ENCODE measurements at regions not wholly inside any gene's neighbourhood (a gene's known extent, or its start where the extent isn't known, plus 50 kb on each side); places are given as distances from the start of the nearest gene placed in this dataset.

GRCh38 chr2:58920001-58920400 lies 678.9 kb upstream of the FANCL start:
- Histone ChIP-seq H3K79me1 (ENCODE audit: low read length) (no peaks in the 10 kb centered on the region), H2BK15ac (replicated peaks; ENCODE audit: low read depth) (no peak overlapping the region), H4K8ac (ENCODE audit: low read depth, low read length) (no peak overlapping the region), H2BK120ac (ENCODE audit: low read depth, low read length) (no peak overlapping the region), H3K18ac (ENCODE audit: low read length) (no peak overlapping the region), H3K4me3 (ENCODE audit: low read length) (no peak overlapping the region), H2AK5ac (ENCODE audit: low read length) (no peak overlapping the region), H2BK5ac (ENCODE audit: low read length) (no peak overlapping the region), H3K9ac (ENCODE audit: low read length) (no peak overlapping the region), H3K23ac (ENCODE audit: low read length) (no peak overlapping the region), H3K79me2 (ENCODE audit: control insufficient read depth, insufficient read depth, low read length) (no peaks in the 10 kb centered on the region), H3K27me3 (ENCODE audit: insufficient read depth, low read length, poor library complexity) (no peaks in the 10 kb centered on the region), H3K4ac (ENCODE audit: low read depth, low read length) (no peak overlapping the region), H3K4me2 (ENCODE audit: low read length) (no peak overlapping the region), H4K5ac (ENCODE audit: low read length) (no peak overlapping the region), H3K4me1 (ENCODE audit: control insufficient read depth, low read depth, low read length) (no peaks in the 10 kb centered on the region), H3K27ac (ENCODE audit: low read depth, low read length) (no peak overlapping the region), H3K56ac (ENCODE audit: low read length) (no peak overlapping the region), H3K36me3 (ENCODE audit: control insufficient read depth, insufficient read depth, low read length) (no peaks in the 10 kb centered on the region)
- WGBS (ENCODE audit: extremely low coverage, insufficient coverage, low lambda C conversion rate): no CpG with 5 or more reads among the region's 2 CpGs
- no peak for DNase-seq

GRCh38 chr2:58919316-58919715 lies 678.2 kb upstream of the FANCL start:
- Histone ChIP-seq H3K27me3 (ENCODE audit: insufficient read depth, low read length, poor library complexity) (no peaks in the 10 kb centered on the region), H3K23ac (ENCODE audit: low read length) (no peak overlapping the region), H3K79me2 (ENCODE audit: control insufficient read depth, insufficient read depth, low read length) (no peaks in the 10 kb centered on the region), H4K8ac (ENCODE audit: low read depth, low read length) (no peak overlapping the region), H2BK5ac (ENCODE audit: low read length) (no peak overlapping the region), H3K4ac (ENCODE audit: low read depth, low read length) (no peak overlapping the region), H3K9ac (ENCODE audit: low read length) (no peak overlapping the region), H3K18ac (ENCODE audit: low read length) (no peak overlapping the region), H3K27ac (ENCODE audit: low read depth, low read length) (no peak overlapping the region), H2AK5ac (ENCODE audit: low read length) (no peak overlapping the region), H3K79me1 (ENCODE audit: low read length) (no peaks in the 10 kb centered on the region), H2BK15ac (replicated peaks; ENCODE audit: low read depth) (no peak overlapping the region), H3K4me3 (ENCODE audit: low read length) (no peak overlapping the region), H3K4me1 (ENCODE audit: control insufficient read depth, low read depth, low read length) (no peaks in the 10 kb centered on the region), H3K36me3 (ENCODE audit: control insufficient read depth, insufficient read depth, low read length) (no peaks in the 10 kb centered on the region), H4K5ac (ENCODE audit: low read length) (no peak overlapping the region), H2BK120ac (ENCODE audit: low read depth, low read length) (no peak overlapping the region), H3K56ac (ENCODE audit: low read length) (no peak overlapping the region), H3K4me2 (ENCODE audit: low read length) (no peak overlapping the region)
- WGBS (ENCODE audit: extremely low coverage, insufficient coverage, low lambda C conversion rate): no CpG with 5 or more reads among the region's 4 CpGs
- DNase-seq: no peak

- H3K36me3 ChIP-seq (ENCODE audit: control insufficient read depth, insufficient read depth, low read length): no peaks in the 10 kb centered on the region
- H3K9ac ChIP-seq (ENCODE audit: low read length): no peak overlapping the region
- H3K4ac ChIP-seq (ENCODE audit: low read depth, low read length): no peak overlapping the region
- no peak overlapping the region for H4K8ac ChIP-seq (ENCODE audit: low read depth, low read length)
- H2AK5ac ChIP-seq (ENCODE audit: low read length): no peak overlapping the region
- H2BK5ac ChIP-seq (ENCODE audit: low read length): no peak overlapping the region
- no peaks in the 10 kb centered on the region for H3K27me3 ChIP-seq (ENCODE audit: insufficient read depth, low read length, poor library complexity)
- H3K23ac ChIP-seq (ENCODE audit: low read length): no peak overlapping the region
- peak; percentile 25 for DNase-seq
- H2BK15ac ChIP-seq (replicated peaks; ENCODE audit: low read depth): no peak overlapping the region
- H3K79me1 ChIP-seq (ENCODE audit: low read length): no peaks in the 10 kb centered on the region
- H3K18ac ChIP-seq (ENCODE audit: low read length): no peak overlapping the region
- H4K5ac ChIP-seq (ENCODE audit: low read length): no peak overlapping the region
- peaks cover 2% of the 10 kb centered on the region for H3K4me1 ChIP-seq (ENCODE audit: control insufficient read depth, low read depth, low read length)
- H3K27ac ChIP-seq (ENCODE audit: low read depth, low read length): no peak overlapping the region
- no peak overlapping the region for H2BK120ac ChIP-seq (ENCODE audit: low read depth, low read length)
- WGBS (ENCODE audit: extremely low coverage, insufficient coverage, low lambda C conversion rate): no CpG with 5 or more reads among the region's 2 CpGs
- no peak overlapping the region for H3K56ac ChIP-seq (ENCODE audit: low read length)
- no peak overlapping the region for H3K4me2 ChIP-seq (ENCODE audit: low read length)
- H3K79me2 ChIP-seq (ENCODE audit: control insufficient read depth, insufficient read depth, low read length): no peaks in the 10 kb centered on the region
- H3K4me3 ChIP-seq (ENCODE audit: low read length): no peak overlapping the region
These were observed 677.0 kb upstream of the FANCL start for GRCh38 chr2:58918141-58918540.

- Histone ChIP-seq H2BK120ac (ENCODE audit: low read depth, low read length) (no peak overlapping the region), H3K79me1 (ENCODE audit: low read length) (no peaks in the 10 kb centered on the region), H3K18ac (ENCODE audit: low read length) (no peak overlapping the region), H3K79me2 (ENCODE audit: control insufficient read depth, insufficient read depth, low read length) (no peaks in the 10 kb centered on the region), H3K36me3 (ENCODE audit: control insufficient read depth, insufficient read depth, low read length) (no peaks in the 10 kb centered on the region), H3K4ac (ENCODE audit: low read depth, low read length) (no peak overlapping the region), H4K5ac (ENCODE audit: low read length) (no peak overlapping the region), H2BK15ac (replicated peaks; ENCODE audit: low read depth) (no peak overlapping the region), H3K27me3 (ENCODE audit: insufficient read depth, low read length, poor library complexity) (no peaks in the 10 kb centered on the region), H3K23ac (ENCODE audit: low read length) (no peak overlapping the region), H3K4me1 (ENCODE audit: control insufficient read depth, low read depth, low read length) (peaks cover 3% of the 10 kb centered on the region), H2AK5ac (ENCODE audit: low read length) (no peak overlapping the region), H3K4me2 (ENCODE audit: low read length) (no peak overlapping the region), H3K4me3 (ENCODE audit: low read length) (no peak overlapping the region), H3K9ac (ENCODE audit: low read length) (no peak overlapping the region), H4K8ac (ENCODE audit: low read depth, low read length) (no peak overlapping the region), H3K56ac (ENCODE audit: low read length) (no peak overlapping the region), H2BK5ac (ENCODE audit: low read length) (no peak overlapping the region), H3K27ac (ENCODE audit: low read depth, low read length) (no peak overlapping the region)
- DNase-seq: no peak
- no CpG with 5 or more reads among the region's 6 CpGs for WGBS (ENCODE audit: extremely low coverage, insufficient coverage, low lambda C conversion rate)
These were observed 676.5 kb upstream of the FANCL start for GRCh38 chr2:58917596-58917995.

- no peak overlapping the region for H3K4me2 ChIP-seq (ENCODE audit: low read length)
- H2BK5ac ChIP-seq (ENCODE audit: low read length): no peak overlapping the region
- H4K8ac ChIP-seq (ENCODE audit: low read depth, low read length): no peak overlapping the region
- no peak overlapping the region for H2BK120ac ChIP-seq (ENCODE audit: low read depth, low read length)
- DNase-seq: no peak
- H3K79me2 ChIP-seq (ENCODE audit: control insufficient read depth, insufficient read depth, low read length): no peaks in the 10 kb centered on the region
- no peak overlapping the region for H3K27ac ChIP-seq (ENCODE audit: low read depth, low read length)
- no peaks in the 10 kb centered on the region for H3K79me1 ChIP-seq (ENCODE audit: low read length)
- no peak overlapping the region for H2AK5ac ChIP-seq (ENCODE audit: low read length)
- H3K18ac ChIP-seq (ENCODE audit: low read length): no peak overlapping the region
- no peak overlapping the region for H3K4ac ChIP-seq (ENCODE audit: low read depth, low read length)
- H3K4me3 ChIP-seq (ENCODE audit: low read length): no peak overlapping the region
- no peak overlapping the region for H2BK15ac ChIP-seq (replicated peaks; ENCODE audit: low read depth)
- peaks cover 3% of the 10 kb centered on the region for H3K4me1 ChIP-seq (ENCODE audit: control insufficient read depth, low read depth, low read length)
- H3K9ac ChIP-seq (ENCODE audit: low read length): no peak overlapping the region
- no peak overlapping the region for H4K5ac ChIP-seq (ENCODE audit: low read length)
- no CpG with 5 or more reads among the region's 3 CpGs for WGBS (ENCODE audit: extremely low coverage, insufficient coverage, low lambda C conversion rate)
- no peaks in the 10 kb centered on the region for H3K36me3 ChIP-seq (ENCODE audit: control insufficient read depth, insufficient read depth, low read length)
- H3K27me3 ChIP-seq (ENCODE audit: insufficient read depth, low read length, poor library complexity): no peaks in the 10 kb centered on the region
- H3K23ac ChIP-seq (ENCODE audit: low read length): no peak overlapping the region
- no peak overlapping the region for H3K56ac ChIP-seq (ENCODE audit: low read length)
These were observed 674.9 kb upstream of the FANCL start for GRCh38 chr2:58916063-58916462.

- Histone ChIP-seq H3K27ac (ENCODE audit: low read depth, low read length) (no peak overlapping the region), H3K79me1 (ENCODE audit: low read length) (no peaks in the 10 kb centered on the region), H4K8ac (ENCODE audit: low read depth, low read length) (no peak overlapping the region), H3K9ac (ENCODE audit: low read length) (no peak overlapping the region), H2BK5ac (ENCODE audit: low read length) (no peak overlapping the region), H3K4me2 (ENCODE audit: low read length) (no peak overlapping the region), H3K4me3 (ENCODE audit: low read length) (no peak overlapping the region), H3K36me3 (ENCODE audit: control insufficient read depth, insufficient read depth, low read length) (no peaks in the 10 kb centered on the region), H3K4ac (ENCODE audit: low read depth, low read length) (no peak overlapping the region), H3K23ac (ENCODE audit: low read length) (no peak overlapping the region), H3K27me3 (ENCODE audit: insufficient read depth, low read length, poor library complexity) (no peaks in the 10 kb centered on the region), H2AK5ac (ENCODE audit: low read length) (no peak overlapping the region), H2BK120ac (ENCODE audit: low read depth, low read length) (no peak overlapping the region), H3K79me2 (ENCODE audit: control insufficient read depth, insufficient read depth, low read length) (no peaks in the 10 kb centered on the region), H3K56ac (ENCODE audit: low read length) (no peak overlapping the region), H3K18ac (ENCODE audit: low read length) (no peak overlapping the region), H4K5ac (ENCODE audit: low read length) (no peak overlapping the region), H3K4me1 (ENCODE audit: control insufficient read depth, low read depth, low read length) (peaks cover 3% of the 10 kb centered on the region), H2BK15ac (replicated peaks; ENCODE audit: low read depth) (no peak overlapping the region)
- DNase-seq: no peak
- no CpG with 5 or more reads among the region's 6 CpGs for WGBS (ENCODE audit: extremely low coverage, insufficient coverage, low lambda C conversion rate)
These were observed 673.8 kb upstream of the FANCL start for GRCh38 chr2:58914733-58915505.

All from mesendoderm (in vitro differentiated cells).